Smooth muscle cell (in vitro differentiated cells): ENCODE measurements at regions not wholly inside any gene's neighbourhood (a gene's known extent, or its start where the extent isn't known, plus 50 kb on each side); places are given as distances from the start of the nearest gene placed in this dataset.

Source experiments
- DNase-seq: peaks from one replicate; lab custom pipeline; 2025; ENCODE audit not compliant: unreplicated experiment; lab: John Stamatoyannopoulos, UW
- H2AFZ ChIP-seq: fragments of 200-600 bp; sonication (generic); 2 replicates; pipeline ENCODE4 v1.6.0; 2016; ENCODE audit warnings: antibody characterized with exemption, low read depth, mild to moderate bottlenecking
- H3F3A ChIP-seq: fragments of 200-600 bp; sonication (generic); 2 replicates; pipeline ENCODE4 v1.6.0; 2017; ENCODE audit warnings: antibody characterized with exemption, low read depth
- H3K27ac ChIP-seq: fragments of 200-600 bp; sonication (generic); 2 replicates; pipeline ENCODE4 v1.5.1; 2016; ENCODE audit warnings: low read depth, mild to moderate bottlenecking
- H3K27me3 ChIP-seq: fragments of 200-600 bp; sonication (generic); 2 replicates; pipeline ENCODE4 v1.6.1; 2016; ENCODE audit warnings: low read depth, mild to moderate bottlenecking
- H3K36me3 ChIP-seq: fragments of 200-600 bp; sonication (generic); 2 replicates; pipeline ENCODE4 v1.5.1; 2016; ENCODE audit warnings: low read depth
- H3K4me1 ChIP-seq: fragments of 200-600 bp; sonication (generic); 2 replicates; pipeline ENCODE4 v1.5.1; 2016; ENCODE audit warnings: low read depth
- H3K4me2 ChIP-seq: fragments of 200-600 bp; sonication (generic); 2 replicates; pipeline ENCODE4 v1.6.0; 2016; ENCODE audit warnings: mild to moderate bottlenecking
- H3K4me3 ChIP-seq: fragments of 200-600 bp; sonication (generic); 2 replicates; pipeline ENCODE4 v1.5.1; 2016; ENCODE audit warnings: mild to moderate bottlenecking
- H3K79me2 ChIP-seq: fragments of 200-600 bp; sonication (generic); 2 replicates; pipeline ENCODE4 v1.6.0; 2016; ENCODE audit warnings: low read depth, mild to moderate bottlenecking
- H3K9ac ChIP-seq: fragments of 200-600 bp; sonication (generic); 2 replicates; pipeline ENCODE4 v1.6.0; 2016; ENCODE audit warnings: low read depth
- H3K9me3 ChIP-seq: fragments of 200-600 bp; sonication (generic); replicated peaks from 2 replicates; pipeline ENCODE4 v1.5.1; 2016; ENCODE audit warnings: low read depth
- H4K20me1 ChIP-seq: fragments of 200-600 bp; sonication (generic); 2 replicates; pipeline ENCODE4 v1.6.0; 2016; ENCODE audit warnings: low read depth
- CTCF ChIP-seq: fragments of 200-600 bp; sonication (generic); IDR thresholded peaks from 2 replicates; pipeline ENCODE4 v1.5.1; 2017; ENCODE audit warnings: borderline replicate concordance, mild to moderate bottlenecking, antibody characterized with exemption; ENCODE audit not compliant: insufficient read depth, poor library complexity, severe bottlenecking
- whole genome bisulfite sequencing: methylation state at CpG from one replicate; pipeline ENCODE4 v1.1.7; 2016; ENCODE audit warnings: low lambda C conversion rate; 5-methylcytosine and 5-hydroxymethylcytosine counted together

GRCh38 chr15:31537770-31538592 is 211.3 kb downstream of the KLF13 start:
- WGBS = 88% methylated on average over 14 of the region's 14 CpGs

GRCh38 chr15:31540633-31541032 is 214.0 kb downstream of the KLF13 start:
- Histone ChIP-seq H3K27me3 (peaks cover 9% of the 10 kb centered on the region), H2AFZ (no peak overlapping the region), H3K4me1 (no peaks in the 10 kb centered on the region), H3K4me3 (no peak overlapping the region), H3K4me2 (no peak overlapping the region), H3K9ac (no peak overlapping the region), H3K36me3 (no peaks in the 10 kb centered on the region), H3F3A (no peaks in the 10 kb centered on the region), H4K20me1 (no peaks in the 10 kb centered on the region), H3K27ac (no peak overlapping the region), H3K79me2 (no peaks in the 10 kb centered on the region), H3K9me3 (no peaks in the 10 kb centered on the region)
- no peak for DNase-seq
- 98% methylated on average over 2 of the region's 2 CpGs for WGBS
- TF ChIP-seq CTCF = no peak

More at GRCh38 chr15:31537770-31538592, 211.3 kb downstream of the KLF13 start:
- H3K27ac ChIP-seq = no peak overlapping the region
- H3K27me3 ChIP-seq = peaks cover 3% of the 10 kb centered on the region
- H3K4me2 ChIP-seq = no peak overlapping the region
- no peak overlapping the region for H3K4me3 ChIP-seq
- no peaks in the 10 kb centered on the region for H4K20me1 ChIP-seq
- TF ChIP-seq CTCF = no peak
- no peaks in the 10 kb centered on the region for H3K9me3 ChIP-seq
- no peaks in the 10 kb centered on the region for H3K79me2 ChIP-seq
- no peaks in the 10 kb centered on the region for H3K4me1 ChIP-seq
- no peak overlapping the region for H3K9ac ChIP-seq
- H3K36me3 ChIP-seq = no peaks in the 10 kb centered on the region
- no peaks in the 10 kb centered on the region for H3F3A ChIP-seq
- no peak for DNase-seq
- no peak overlapping the region for H2AFZ ChIP-seq

- TF ChIP-seq CTCF = no peak
- Histone ChIP-seq H3K27me3 (peaks cover 9% of the 10 kb centered on the region), H3K27ac (no peak overlapping the region), H3K9ac (no peak overlapping the region), H2AFZ (no peak overlapping the region), H3F3A (no peaks in the 10 kb centered on the region), H3K36me3 (no peaks in the 10 kb centered on the region), H3K4me3 (no peak overlapping the region), H3K4me2 (no peak overlapping the region), H3K4me1 (no peaks in the 10 kb centered on the region), H3K79me2 (no peaks in the 10 kb centered on the region), H4K20me1 (no peaks in the 10 kb centered on the region), H3K9me3 (no peaks in the 10 kb centered on the region)
- DNase-seq = no peak
Measured at GRCh38 chr15:31544361-31544760, 217.7 kb downstream of the KLF13 start.

- H3K36me3 ChIP-seq = no peaks in the 10 kb centered on the region
- no peak overlapping the region for H3K4me2 ChIP-seq
- peaks cover 11% of the 10 kb centered on the region for H3K27me3 ChIP-seq
- no peaks in the 10 kb centered on the region for H3K4me1 ChIP-seq
- H3K4me3 ChIP-seq = no peak overlapping the region
- no peak for TF ChIP-seq CTCF
- H3K79me2 ChIP-seq = no peaks in the 10 kb centered on the region
- H2AFZ ChIP-seq = no peak overlapping the region
- H3K27ac ChIP-seq = no peak overlapping the region
- no peaks in the 10 kb centered on the region for H3F3A ChIP-seq
- H4K20me1 ChIP-seq = no peaks in the 10 kb centered on the region
- DNase-seq = no peak
- H3K9me3 ChIP-seq = no peaks in the 10 kb centered on the region
- H3K9ac ChIP-seq = no peak overlapping the region
Measured at GRCh38 chr15:31545257-31545656, 218.6 kb downstream of the KLF13 start.
